Inflammatory macrophage treated with lipopolysaccharide for 4 hours (primary cell): ENCODE measurements at regions not wholly inside any gene's neighbourhood (a gene's known extent, or its start where the extent isn't known, plus 50 kb on each side); places are given as distances from the start of the nearest gene placed in this dataset.

Experiments used
- DNase-seq: peaks from one replicate; pipeline ENCODE4 v3.0.0-alpha.2; 2020

GRCh38 chr3:157700405-157700804, 197.2 kb upstream of the VEPH1 start:
- DNase-seq, result no peak

GRCh38 chr3:157695586-157695985, 192.4 kb upstream of the VEPH1 start:
- DNase-seq, result no peak

- DNase-seq, result no peak
Observed at GRCh38 chr3:157695103-157695502, 191.9 kb upstream of the VEPH1 start.

GRCh38 chr3:157693762-157694161, 190.5 kb upstream of the VEPH1 start:
- no peak for DNase-seq

GRCh38 chr3:157692468-157692867, 189.3 kb upstream of the VEPH1 start:
- no peak for DNase-seq

- no peak for DNase-seq
Observed at GRCh38 chr3:157683668-157684067, 180.5 kb upstream of the VEPH1 start.

GRCh38 chr3:157672061-157672460, 168.8 kb upstream of the VEPH1 start:
- no peak for DNase-seq

GRCh38 chr3:157671656-157672055, 168.4 kb upstream of the VEPH1 start:
- no peak for DNase-seq

- DNase-seq, result no peak
Observed at GRCh38 chr3:157669416-157669815, 166.2 kb upstream of the VEPH1 start.

GRCh38 chr3:157667493-157667892, 164.3 kb upstream of the VEPH1 start:
- DNase-seq, result no peak

- DNase-seq, result no peak
Observed at GRCh38 chr3:157662171-157662570, 159.0 kb upstream of the VEPH1 start.

GRCh38 chr3:157660847-157661246, 157.6 kb upstream of the VEPH1 start:
- no peak for DNase-seq

GRCh38 chr3:157652366-157652765, 149.2 kb upstream of the VEPH1 start:
- DNase-seq, result no peak

GRCh38 chr3:157650699-157651098, 147.5 kb upstream of the VEPH1 start:
- DNase-seq, result no peak

GRCh38 chr3:157650172-157650571, 147.0 kb upstream of the VEPH1 start:
- no peak for DNase-seq

- DNase-seq, result no peak
Observed at GRCh38 chr3:157649511-157649910, 146.3 kb upstream of the VEPH1 start.

GRCh38 chr3:157647820-157648219, 144.6 kb upstream of the VEPH1 start:
- DNase-seq, result no peak

- DNase-seq, result no peak
Observed at GRCh38 chr3:157639756-157640426, 136.7 kb upstream of the VEPH1 start.

GRCh38 chr3:157637866-157638265, 134.7 kb upstream of the VEPH1 start:
- DNase-seq, result no peak

GRCh38 chr3:157633241-157633640, 130.0 kb upstream of the VEPH1 start:
- DNase-seq, result no peak

- DNase-seq, result no peak
Observed at GRCh38 chr3:157632075-157632474, 128.9 kb upstream of the VEPH1 start.

GRCh38 chr3:157631478-157631877, 128.3 kb upstream of the VEPH1 start:
- no peak for DNase-seq

GRCh38 chr3:157626817-157627216, 123.6 kb upstream of the VEPH1 start:
- no peak for DNase-seq

- no peak for DNase-seq
Observed at GRCh38 chr3:157624801-157625200, 121.6 kb upstream of the VEPH1 start.

GRCh38 chr3:157618886-157619285, 115.7 kb upstream of the VEPH1 start:
- DNase-seq, result no peak
